SK-N-SH treated with all-trans-retinoic acid at 6 μM for 48 hours (cell line): ENCODE measurements at regions not wholly inside any gene's neighbourhood (a gene's known extent, or its start where the extent isn't known, plus 50 kb on each side); places are given as distances from the start of the nearest gene placed in this dataset.

Experiments used
- ZC3H10 ChIP-seq: fragments of 250-450 bp; sonication (Bioruptor Pico); IDR thresholded peaks from 2 replicates; pipeline ENCODE4 v1.5.1; 2021; ENCODE audit warnings: mild to moderate bottlenecking, moderate library complexity
- ZNF70 ChIP-seq: fragments of 450-650 bp; formaldehyde crosslinking; IDR thresholded peaks from 2 replicates; pipeline ENCODE4 v1.5.0; 2020; ENCODE audit warnings: mild to moderate bottlenecking, moderate library complexity
- TF ChIP-seq, protein P1 (sequence below): fragments of 250-450 bp; sonication (Bioruptor Pico); IDR thresholded peaks from 2 replicates; pipeline ENCODE4 v1.5.1; 2020; ENCODE audit warnings: low read depth, mild to moderate bottlenecking, moderate library complexity
- TF ChIP-seq, protein P2 (sequence below): fragments of 250-450 bp; sonication (Bioruptor Pico); IDR thresholded peaks from 2 replicates; pipeline ENCODE4 v1.8.0; 2021; ENCODE audit warnings: low read depth, mild to moderate bottlenecking, moderate library complexity, borderline replicate concordance
- TF ChIP-seq, protein P3 (sequence below): fragments of 250-450 bp; sonication (Bioruptor Pico); IDR thresholded peaks from 2 replicates; pipeline ENCODE4 v1.8.0; 2020; ENCODE audit warnings: mild to moderate bottlenecking, moderate library complexity, borderline replicate concordance
- TF ChIP-seq, protein P4 (sequence below): fragments of 250-450 bp; sonication (Bioruptor Pico); IDR thresholded peaks from 2 replicates; pipeline ENCODE4 v1.5.0; 2020; ENCODE audit warnings: mild to moderate bottlenecking, moderate library complexity

DNA sequence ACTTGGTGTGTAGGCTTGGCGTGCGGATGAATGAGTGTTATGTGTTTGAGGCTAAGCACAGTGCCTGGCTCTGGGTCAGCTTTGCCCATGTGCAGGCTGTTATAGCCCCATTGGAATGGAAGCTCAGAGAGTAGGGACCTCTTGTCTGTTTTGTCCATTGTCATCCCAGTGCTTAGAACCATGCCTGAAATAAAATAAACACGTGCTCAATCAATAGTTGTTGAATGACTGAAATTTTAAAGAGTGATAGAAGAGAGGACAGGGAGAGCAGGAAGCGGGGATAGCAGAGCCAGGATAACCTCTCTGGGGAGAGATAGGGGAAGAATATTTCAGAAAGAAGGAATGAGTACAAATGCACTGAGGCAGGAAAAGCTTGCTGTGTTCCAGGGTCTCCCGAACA is 263.9 kb downstream of the HIVEP2 start:
- TF ChIP-seq, protein P1, sequence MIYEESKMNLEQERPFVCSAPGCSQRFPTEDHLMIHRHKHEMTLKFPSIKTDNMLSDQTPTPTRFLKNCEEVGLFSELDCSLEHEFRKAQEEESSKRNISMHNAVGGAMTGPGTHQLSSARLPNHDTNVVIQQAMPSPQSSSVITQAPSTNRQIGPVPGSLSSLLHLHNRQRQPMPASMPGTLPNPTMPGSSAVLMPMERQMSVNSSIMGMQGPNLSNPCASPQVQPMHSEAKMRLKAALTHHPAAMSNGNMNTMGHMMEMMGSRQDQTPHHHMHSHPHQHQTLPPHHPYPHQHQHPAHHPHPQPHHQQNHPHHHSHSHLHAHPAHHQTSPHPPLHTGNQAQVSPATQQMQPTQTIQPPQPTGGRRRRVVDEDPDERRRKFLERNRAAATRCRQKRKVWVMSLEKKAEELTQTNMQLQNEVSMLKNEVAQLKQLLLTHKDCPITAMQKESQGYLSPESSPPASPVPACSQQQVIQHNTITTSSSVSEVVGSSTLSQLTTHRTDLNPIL, result no peak
- TF ChIP-seq ZNF70 (CRISPR knock-in tag) (no peak), ZC3H10 (no peak)
- TF ChIP-seq, protein P2, sequence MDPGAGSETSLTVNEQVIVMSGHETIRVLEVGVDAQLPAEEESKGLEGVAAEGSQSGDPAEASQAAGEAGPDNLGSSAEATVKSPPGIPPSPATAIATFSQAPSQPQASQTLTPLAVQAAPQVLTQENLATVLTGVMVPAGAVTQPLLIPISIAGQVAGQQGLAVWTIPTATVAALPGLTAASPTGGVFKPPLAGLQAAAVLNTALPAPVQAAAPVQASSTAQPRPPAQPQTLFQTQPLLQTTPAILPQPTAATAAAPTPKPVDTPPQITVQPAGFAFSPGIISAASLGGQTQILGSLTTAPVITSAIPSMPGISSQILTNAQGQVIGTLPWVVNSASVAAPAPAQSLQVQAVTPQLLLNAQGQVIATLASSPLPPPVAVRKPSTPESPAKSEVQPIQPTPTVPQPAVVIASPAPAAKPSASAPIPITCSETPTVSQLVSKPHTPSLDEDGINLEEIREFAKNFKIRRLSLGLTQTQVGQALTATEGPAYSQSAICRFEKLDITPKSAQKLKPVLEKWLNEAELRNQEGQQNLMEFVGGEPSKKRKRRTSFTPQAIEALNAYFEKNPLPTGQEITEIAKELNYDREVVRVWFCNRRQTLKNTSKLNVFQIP (CRISPR knock-in tag), result no peak
- TF ChIP-seq, protein P3, sequence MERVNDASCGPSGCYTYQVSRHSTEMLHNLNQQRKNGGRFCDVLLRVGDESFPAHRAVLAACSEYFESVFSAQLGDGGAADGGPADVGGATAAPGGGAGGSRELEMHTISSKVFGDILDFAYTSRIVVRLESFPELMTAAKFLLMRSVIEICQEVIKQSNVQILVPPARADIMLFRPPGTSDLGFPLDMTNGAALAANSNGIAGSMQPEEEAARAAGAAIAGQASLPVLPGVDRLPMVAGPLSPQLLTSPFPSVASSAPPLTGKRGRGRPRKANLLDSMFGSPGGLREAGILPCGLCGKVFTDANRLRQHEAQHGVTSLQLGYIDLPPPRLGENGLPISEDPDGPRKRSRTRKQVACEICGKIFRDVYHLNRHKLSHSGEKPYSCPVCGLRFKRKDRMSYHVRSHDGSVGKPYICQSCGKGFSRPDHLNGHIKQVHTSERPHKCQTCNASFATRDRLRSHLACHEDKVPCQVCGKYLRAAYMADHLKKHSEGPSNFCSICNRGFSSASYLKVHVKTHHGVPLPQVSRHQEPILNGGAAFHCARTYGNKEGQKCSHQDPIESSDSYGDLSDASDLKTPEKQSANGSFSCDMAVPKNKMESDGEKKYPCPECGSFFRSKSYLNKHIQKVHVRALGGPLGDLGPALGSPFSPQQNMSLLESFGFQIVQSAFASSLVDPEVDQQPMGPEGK (CRISPR knock-in tag), result no peak
- TF ChIP-seq, protein P4, sequence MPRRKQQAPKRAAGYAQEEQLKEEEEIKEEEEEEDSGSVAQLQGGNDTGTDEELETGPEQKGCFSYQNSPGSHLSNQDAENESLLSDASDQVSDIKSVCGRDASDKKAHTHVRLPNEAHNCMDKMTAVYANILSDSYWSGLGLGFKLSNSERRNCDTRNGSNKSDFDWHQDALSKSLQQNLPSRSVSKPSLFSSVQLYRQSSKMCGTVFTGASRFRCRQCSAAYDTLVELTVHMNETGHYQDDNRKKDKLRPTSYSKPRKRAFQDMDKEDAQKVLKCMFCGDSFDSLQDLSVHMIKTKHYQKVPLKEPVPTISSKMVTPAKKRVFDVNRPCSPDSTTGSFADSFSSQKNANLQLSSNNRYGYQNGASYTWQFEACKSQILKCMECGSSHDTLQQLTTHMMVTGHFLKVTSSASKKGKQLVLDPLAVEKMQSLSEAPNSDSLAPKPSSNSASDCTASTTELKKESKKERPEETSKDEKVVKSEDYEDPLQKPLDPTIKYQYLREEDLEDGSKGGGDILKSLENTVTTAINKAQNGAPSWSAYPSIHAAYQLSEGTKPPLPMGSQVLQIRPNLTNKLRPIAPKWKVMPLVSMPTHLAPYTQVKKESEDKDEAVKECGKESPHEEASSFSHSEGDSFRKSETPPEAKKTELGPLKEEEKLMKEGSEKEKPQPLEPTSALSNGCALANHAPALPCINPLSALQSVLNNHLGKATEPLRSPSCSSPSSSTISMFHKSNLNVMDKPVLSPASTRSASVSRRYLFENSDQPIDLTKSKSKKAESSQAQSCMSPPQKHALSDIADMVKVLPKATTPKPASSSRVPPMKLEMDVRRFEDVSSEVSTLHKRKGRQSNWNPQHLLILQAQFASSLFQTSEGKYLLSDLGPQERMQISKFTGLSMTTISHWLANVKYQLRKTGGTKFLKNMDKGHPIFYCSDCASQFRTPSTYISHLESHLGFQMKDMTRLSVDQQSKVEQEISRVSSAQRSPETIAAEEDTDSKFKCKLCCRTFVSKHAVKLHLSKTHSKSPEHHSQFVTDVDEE (CRISPR knock-in tag), result no peak
